A549 (cell line): ENCODE measurements at regions not wholly inside any gene's neighbourhood (a gene's known extent, or its start where the extent isn't known, plus 50 kb on each side); places are given as distances from the start of the nearest gene placed in this dataset.
"Not testable (repeated sequence)": the region's sequence is repeated elsewhere in the genome, so short reads cannot be mapped to it uniquely, and the experiment has no call there.

Experiments
- ATAC-seq, 2 experiments: fragments of 200-7000 bp in 1 of 2; fragments of >200 bp in 1 of 2; cut with Nextera tagmentation in 1 of 2; cut with Tn5 transposase in 1 of 2; 3 replicates each; pipeline versions ENCODE4 v1.8.0 to v1.9.1; 2018 to 2020; ENCODE audit warnings: mild to moderate bottlenecking in 1 of 2, moderate library complexity in 1 of 2
- CTCF ChIA-PET: fragments of 300-600 bp; sonication (Branson Sonifier 250); formaldehyde crosslinking; extraction: SDS; loops from one replicate; lab custom pipeline; 2021; ENCODE audit warnings: antibody characterized with exemption, inconsistent platforms; lab: Yijun Ruan, JAX
- POLR2A ChIA-PET: fragments of 350-600 bp; formaldehyde crosslinking; extraction: SDS; loops from one replicate; lab custom pipeline; 2021; ENCODE audit warnings: antibody characterized with exemption, inconsistent platforms; lab: Yijun Ruan, JAX
- DNase-seq, 2 experiments: peaks; one replicate each; pipeline versions ENCODE4 v3.0.0 to v3.0.0-alpha.2; 2011 to 2016; ENCODE audit warnings: low read depth in 1 of 2, low spot score in 1 of 2
- FAIRE-seq: peaks from 2 replicates; lab custom pipeline; 2011; peaks lifted over from hg19 to GRCh38; lab: Jason Lieb, UNC
- H3K27ac ChIP-seq, 2 experiments: fragments of >200 bp; sonication (Bioruptor Twin); formaldehyde crosslinking; 3 replicates each; pipeline ENCODE4 v1.5.1; 2016 to 2017
- H3K4me1 ChIP-seq: fragments of >200 bp; sonication (Bioruptor Twin); formaldehyde crosslinking; 3 replicates; pipeline ENCODE4 v1.6.1; 2016
- H3K4me2 ChIP-seq: fragments of >200 bp; sonication (Bioruptor Twin); formaldehyde crosslinking; 3 replicates; pipeline ENCODE4 v1.6.1; 2016
- H3K4me3 ChIP-seq: fragments of >200 bp; sonication (Bioruptor Twin); formaldehyde crosslinking; 3 replicates; pipeline ENCODE4 v1.5.1; 2016
- H3K9me3 ChIP-seq: fragments of >200 bp; sonication (Bioruptor Twin); formaldehyde crosslinking; 3 replicates; pipeline ENCODE4 v1.6.1; 2016
- ATOH8 ChIP-seq: fragments of 250-450 bp; sonication (Bioruptor Pico); IDR thresholded peaks from 2 replicates; pipeline ENCODE4 v1.5.0; 2020; ENCODE audit warnings: low read depth, mild to moderate bottlenecking, moderate library complexity
- CEBPB ChIP-seq, 2 experiments: fragments of >200 bp in 1 of 2; sonication (Bioruptor Twin) in 1 of 2; formaldehyde crosslinking in 1 of 2; IDR thresholded peaks; 2 replicates each; pipeline ENCODE4 v1.6.1; 2012 to 2016
- HOXA7 ChIP-seq: fragments of 250-450 bp; sonication (Bioruptor Pico); IDR thresholded peaks from 2 replicates; pipeline ENCODE4 v1.5.0; 2020; ENCODE audit warnings: mild to moderate bottlenecking, moderate library complexity
- MAFK ChIP-seq: fragments of 450-650 bp; IDR thresholded peaks from 2 replicates; pipeline ENCODE4 v1.6.1; 2014; ENCODE audit not compliant: partially characterized antibody
- MYC ChIP-seq: IDR thresholded peaks from 2 replicates; pipeline ENCODE4 v1.6.1; 2012; ENCODE audit warnings: mild to moderate bottlenecking, inconsistent platforms, low read length, improper control_type of control experiment, borderline replicate concordance
- NPAS2 ChIP-seq: fragments of 250-450 bp; sonication (Bioruptor Pico); IDR thresholded peaks from 2 replicates; pipeline ENCODE4 v1.8.0; 2022; ENCODE audit warnings: mild to moderate bottlenecking, moderate library complexity, borderline replicate concordance
- PBX3 ChIP-seq: IDR thresholded peaks from 2 replicates; pipeline ENCODE4 v1.6.1; 2012
- RCOR1 ChIP-seq: fragments of 150-350 bp; IDR thresholded peaks from 2 replicates; pipeline ENCODE4 v1.6.1; 2014; ENCODE audit warnings: antibody characterized with exemption, low read length, low read depth
- REST ChIP-seq: fragments of 200-600 bp; sonication (generic); IDR thresholded peaks from 2 replicates; pipeline ENCODE4 v1.6.1; 2016; ENCODE audit warnings: antibody characterized with exemption, mild to moderate bottlenecking, moderate library complexity
- RNF2 ChIP-seq: fragments of 200-600 bp; sonication (generic); IDR thresholded peaks from 2 replicates; pipeline ENCODE4 v1.6.1; 2016; ENCODE audit warnings: low read depth, mild to moderate bottlenecking, antibody characterized with exemption, moderate library complexity, borderline replicate concordance
- SREBF2 ChIP-seq: fragments of 450-650 bp; IDR thresholded peaks from 2 replicates; pipeline ENCODE4 v1.6.1; 2014; ENCODE audit warnings: mild to moderate bottlenecking, moderate library complexity
- WGBS: methylation state at CpG from one replicate; pipeline ENCODE4 v1.1.6; 2017; ENCODE audit errors: missing lambda C conversion rate; 5-methylcytosine and 5-hydroxymethylcytosine counted together
- TF ChIP-seq, protein P1 (sequence below): fragments of 450-650 bp; IDR thresholded peaks from 2 replicates; pipeline ENCODE4 v1.6.1; 2014; ENCODE audit warnings: antibody characterized with exemption
- TF ChIP-seq, protein P2 (sequence below): IDR thresholded peaks from 2 replicates; pipeline ENCODE4 v1.6.1; 2012

DNA sequence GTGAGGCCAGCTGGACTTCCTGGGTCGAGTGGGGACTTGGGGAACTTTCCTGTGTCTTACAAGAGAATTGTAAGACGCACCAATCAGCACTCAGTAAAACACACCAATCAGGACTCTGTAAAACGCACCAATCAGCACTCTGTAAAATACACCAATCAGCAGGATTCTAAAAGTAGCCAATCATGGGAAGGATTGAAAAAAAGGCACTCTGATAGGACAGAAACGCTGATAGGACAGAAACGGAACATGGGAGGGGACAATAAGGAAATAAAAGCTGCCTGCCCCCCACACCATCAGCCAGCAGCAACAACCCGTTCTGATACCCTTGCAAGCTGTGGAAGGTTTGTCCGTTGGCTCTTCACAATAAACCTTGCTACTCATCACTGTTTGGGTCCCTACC, 73.1 kb upstream of the SGCG start:
- Histone ChIP-seq H3K9me3 (no peaks in the 10 kb centered on the region), H3K4me3 (no peak overlapping the region), H3K4me2 (no peak overlapping the region), H3K4me1 (no peaks in the 10 kb centered on the region), H3K27ac (no peak overlapping the region)
- TF ChIP-seq MAFK (peak; percentile 35), ATOH8 (CRISPR knock-in tag) (no peak)
- ATAC-seq: no peak
- CTCF ChIA-PET: no interaction called here
- 10% methylated on average over 7 of the region's 7 CpGs for WGBS
- POLR2A ChIA-PET: no interaction called here
- no peak for FAIRE-seq
- no peak for DNase-seq

GRCh38 chr13:23119131-23119530, 61.6 kb upstream of the SGCG start:
- H3K4me1 ChIP-seq: no peaks in the 10 kb centered on the region
- H3K4me3 ChIP-seq: no peak overlapping the region
- ChIA-PET CTCF (no interaction called here), POLR2A (no interaction called here)
- 33% methylated on average over 3 of the region's 3 CpGs for WGBS
- no peaks in the 10 kb centered on the region for H3K9me3 ChIP-seq
- no peak for ATAC-seq
- no peak for TF ChIP-seq ATOH8 (CRISPR knock-in tag)
- no peak for TF ChIP-seq RNF2
- no peak for TF ChIP-seq PBX3
- TF ChIP-seq REST: no peak
- no peak for TF ChIP-seq MAFK
- no peak for TF ChIP-seq RCOR1
- FAIRE-seq: no peak
- no peak for DNase-seq
- no peak overlapping the region for H3K27ac ChIP-seq
- H3K4me2 ChIP-seq: no peak overlapping the region

- H3K9me3 ChIP-seq, H3K4me1 ChIP-seq, H3K4me3 ChIP-seq, POLR2A ChIA-PET, H3K27ac ChIP-seq, CTCF ChIA-PET, DNase-seq, H3K4me2 ChIP-seq, ATAC-seq, FAIRE-seq: not testable (repeated sequence)
- no CpG with 5 or more reads among the region's 26 CpGs for WGBS
These were observed 53.2 kb upstream of the SGCG start for GRCh38 chr13:23127540-23127939.

GRCh38 chr13:23129331-23129730, 51.4 kb upstream of the SGCG start:
- ATAC-seq (no peak), FAIRE-seq (no peak), DNase-seq (no peak)
- no peaks in the 10 kb centered on the region for H3K9me3 ChIP-seq
- H3K4me3 ChIP-seq: no peak overlapping the region
- H3K27ac ChIP-seq: no peak overlapping the region
- ChIA-PET POLR2A (no interaction called here), CTCF (no interaction called here)
- TF ChIP-seq, protein P1, sequence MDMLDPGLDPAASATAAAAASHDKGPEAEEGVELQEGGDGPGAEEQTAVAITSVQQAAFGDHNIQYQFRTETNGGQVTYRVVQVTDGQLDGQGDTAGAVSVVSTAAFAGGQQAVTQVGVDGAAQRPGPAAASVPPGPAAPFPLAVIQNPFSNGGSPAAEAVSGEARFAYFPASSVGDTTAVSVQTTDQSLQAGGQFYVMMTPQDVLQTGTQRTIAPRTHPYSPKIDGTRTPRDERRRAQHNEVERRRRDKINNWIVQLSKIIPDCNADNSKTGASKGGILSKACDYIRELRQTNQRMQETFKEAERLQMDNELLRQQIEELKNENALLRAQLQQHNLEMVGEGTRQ: no peak
- TF ChIP-seq, protein P2, sequence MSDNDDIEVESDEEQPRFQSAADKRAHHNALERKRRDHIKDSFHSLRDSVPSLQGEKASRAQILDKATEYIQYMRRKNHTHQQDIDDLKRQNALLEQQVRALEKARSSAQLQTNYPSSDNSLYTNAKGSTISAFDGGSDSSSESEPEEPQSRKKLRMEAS: no peak
- no peak for TF ChIP-seq HOXA7 (CRISPR knock-in tag)
- TF ChIP-seq CEBPB (IDR thresholded peaks at IDR 0.05): no peak
- TF ChIP-seq NPAS2 (CRISPR knock-in tag): no peak
- TF ChIP-seq SREBF2: no peak
- no peak for TF ChIP-seq MYC
- H3K4me2 ChIP-seq: no peak overlapping the region
- WGBS: 30% methylated on average over 3 of the region's 3 CpGs
- no peaks in the 10 kb centered on the region for H3K4me1 ChIP-seq
